HepG2 (cell line): ENCODE measurements at regions not wholly inside any gene's neighbourhood (a gene's known extent, or its start where the extent isn't known, plus 50 kb on each side); places are given as distances from the start of the nearest gene placed in this dataset.
A peak's percentile ranks its signal among the peaks of the same experiment; 100 is the strongest.

Source experiments
- ATAC-seq: fragments of 200-7000 bp; cut with Tn5 transposase; 3 replicates; pipeline ENCODE4 v1.9.1; 2020; ENCODE audit warnings: mild to moderate bottlenecking, moderate library complexity
- BruUV-seq: library from RNA; stranded (reverse); fragments of 400-500 nt; replicated peaks from 2 replicates; lab custom pipeline; 2021; lab: Mats Ljungman, UMichigan
- CTCF ChIA-PET: fragments of 300-600 bp; formaldehyde crosslinking; extraction: SDS; loops from one replicate; lab custom pipeline; 2021; ENCODE audit warnings: low total read pairs, inconsistent platforms, low intra/inter-chr PET ratio; lab: Yijun Ruan, JAX
- POLR2A ChIA-PET: fragments of 350-600 bp; sonication (Branson Sonifier 250); formaldehyde crosslinking; loops from one replicate; lab custom pipeline; 2020; ENCODE audit warnings: antibody characterized with exemption, inconsistent platforms; lab: Yijun Ruan, JAX
- DNase-seq: peaks from one replicate; pipeline ENCODE4 v3.0.0-alpha.2; 2015; ENCODE audit warnings: low spot score
- FAIRE-seq: peaks from 3 replicates; lab custom pipeline; 2011; peaks lifted over from hg19 to GRCh38; lab: Jason Lieb, UNC
- H2AFZ ChIP-seq: one replicate; pipeline ENCODE4 v1.6.1; 2011; ENCODE audit warnings: low read length, inconsistent platforms
- H3K27ac ChIP-seq: fragments of 300-600 bp; 3 replicates; pipeline ENCODE4 v1.8.0; 2011; ENCODE audit warnings: mixed run types, mild to moderate bottlenecking, mixed read lengths, low read length, inconsistent platforms; ENCODE audit not compliant: insufficient read depth; ENCODE audit errors: extremely low read length
- H3K27me3 ChIP-seq, 2 experiments: fragments of 200-600 bp in 1 of 2; 2 replicates in 1 of 2; 3 replicates in 1 of 2; pipeline versions ENCODE4 v1.6.0 to v1.8.0; 2011; ENCODE audit warnings: low read length in 2 of 2, mild to moderate bottlenecking in 2 of 2, moderate library complexity in 2 of 2, inconsistent platforms in 1 of 2; ENCODE audit not compliant: insufficient read depth in 2 of 2, control insufficient read depth in 1 of 2
- H3K36me3 ChIP-seq, 2 experiments: fragments of 200-600 bp in 1 of 2; replicated peaks in 1 of 2; 2 replicates in 1 of 2; 3 replicates in 1 of 2; pipeline versions ENCODE4 v1.5.1 to v1.8.0; 2011; ENCODE audit warnings: low read length in 2 of 2, inconsistent platforms in 1 of 2; ENCODE audit not compliant: insufficient read depth in 2 of 2, control insufficient read depth in 1 of 2
- H3K4me1 ChIP-seq: 2 replicates; pipeline ENCODE4 v1.5.1; 2012; ENCODE audit warnings: low read length, inconsistent platforms; ENCODE audit not compliant: insufficient read depth
- H3K4me2 ChIP-seq: 2 replicates; pipeline ENCODE4 v1.6.0; 2011; ENCODE audit warnings: low read depth, low read length, inconsistent platforms
- H3K4me3 ChIP-seq, 3 experiments: fragments of 200-600 bp in 1 of 3; sonication (generic), shearing (Covaris generic) in 1 of 3; replicated peaks in 1 of 3; 2 replicates each; pipeline ENCODE4 v1.5.1; 2011 to 2016; ENCODE audit warnings: low read length in 3 of 3, inconsistent platforms in 2 of 3, low read depth in 2 of 3, mild to moderate bottlenecking in 2 of 3, control low read depth in 1 of 3, mixed read lengths in 1 of 3; ENCODE audit not compliant: insufficient read depth in 1 of 3
- H3K79me2 ChIP-seq: one replicate; pipeline ENCODE4 v1.6.1; 2011; ENCODE audit warnings: low read length, inconsistent platforms; ENCODE audit not compliant: insufficient read depth
- H3K9ac ChIP-seq: 2 replicates; pipeline ENCODE4 v1.6.0; 2011; ENCODE audit warnings: mild to moderate bottlenecking, low read depth, low read length, inconsistent platforms; ENCODE audit not compliant: insufficient read depth
- H3K9me3 ChIP-seq: 2 replicates; pipeline ENCODE4 v1.5.1; 2012; ENCODE audit warnings: mild to moderate bottlenecking, low read length
- H4K20me1 ChIP-seq: 2 replicates; pipeline ENCODE4 v1.6.0; 2011; ENCODE audit warnings: inconsistent platforms, mild to moderate bottlenecking, low read length, moderate library complexity; ENCODE audit not compliant: insufficient read depth
- ATF7-NPFF ChIP-seq: sonication (generic); formaldehyde crosslinking; IDR thresholded peaks from 2 replicates; pipeline ENCODE4 v1.8.1; 2023; ENCODE audit warnings: mild to moderate bottlenecking, low read depth, missing genetic modification reagents, moderate library complexity
- FOXK1 ChIP-seq: sonication (generic); formaldehyde crosslinking; IDR thresholded peaks from 2 replicates; pipeline ENCODE4 v1.4.0; 2020; ENCODE audit warnings: low read depth, missing genetic modification reagents, borderline replicate concordance
- PLRG1 ChIP-seq: fragments of 450-650 bp; conservative IDR thresholded peaks from 2 replicates; pipeline ENCODE4 v1.6.1; 2016
- RBM39 ChIP-seq: fragments of 200-400 bp; formaldehyde crosslinking; IDR thresholded peaks from one replicate; pipeline ENCODE4 v1.6.1; 2018; ENCODE audit warnings: antibody characterized with exemption, mild to moderate bottlenecking, low read depth, low read length; ENCODE audit not compliant: poor library complexity, severe bottlenecking
- RERE ChIP-seq: IDR thresholded peaks from 2 replicates; pipeline ENCODE4 v1.6.1; 2016; ENCODE audit warnings: low read depth, missing genetic modification reagents, missing compliant biosample characterization
- SETDB1 ChIP-seq: sonication (generic); formaldehyde crosslinking; IDR thresholded peaks from 2 replicates; pipeline ENCODE4 v1.5.1; 2020; ENCODE audit warnings: missing genetic modification reagents, mild to moderate bottlenecking, borderline replicate concordance
- SMARCE1 ChIP-seq: fragments of 450-650 bp; IDR thresholded peaks from 2 replicates; pipeline ENCODE4 v1.6.1; 2017; ENCODE audit warnings: borderline replicate concordance
- SP140L ChIP-seq: sonication (generic); formaldehyde crosslinking; IDR thresholded peaks from 2 replicates; pipeline ENCODE4 v1.4.0; 2020; ENCODE audit warnings: missing genetic modification reagents, borderline replicate concordance
- ZNF253 ChIP-seq: sonication (generic); formaldehyde crosslinking; IDR thresholded peaks from 2 replicates; pipeline ENCODE4 v1.8.0; 2022; ENCODE audit warnings: mild to moderate bottlenecking, missing genetic modification reagents, borderline replicate concordance
- ZNF256 ChIP-seq: sonication (generic); formaldehyde crosslinking; conservative IDR thresholded peaks from 2 replicates; pipeline ENCODE4 v1.4.0; 2020; ENCODE audit warnings: missing genetic modification reagents
- ZNF34 ChIP-seq: sonication (generic); formaldehyde crosslinking; IDR thresholded peaks from 2 replicates; pipeline ENCODE4 v1.4.0; 2020; ENCODE audit warnings: mild to moderate bottlenecking, missing genetic modification reagents, borderline replicate concordance
- ZNF451 ChIP-seq: sonication (generic); formaldehyde crosslinking; IDR thresholded peaks from 2 replicates; pipeline ENCODE4 v1.5.0; 2020; ENCODE audit warnings: mild to moderate bottlenecking, missing genetic modification reagents
- WGBS: methylation state at CpG from one replicate; pipeline ENCODE4 v1.1.6; 2017; ENCODE audit warnings: low lambda C conversion rate; 5-methylcytosine and 5-hydroxymethylcytosine counted together
- in situ Hi-C: cut with HindIII; loops from 2 replicates; pipeline ENCODE4 v1.10.0; 2017; ENCODE audit warnings: low pct_unique_long_range_greater_than_20kb; ENCODE audit not compliant: extremely low pct_ligation_motif_present
- intact Hi-C: fragments of 100-400 bp; cut with micrococcal nuclease; formaldehyde crosslinking; loops from one replicate; pipeline ENCODE4 v1.10.0; 2022; ENCODE audit not compliant: unreplicated experiment
- TF ChIP-seq, protein P1 (sequence below): sonication (generic); formaldehyde crosslinking; IDR thresholded peaks from 2 replicates; pipeline ENCODE4 v1.4.0; 2020; ENCODE audit warnings: missing genetic modification reagents
- TF ChIP-seq, protein P2 (sequence below): sonication (generic); formaldehyde crosslinking; IDR thresholded peaks from 2 replicates; pipeline ENCODE4 v1.5.0; 2020; ENCODE audit warnings: missing genetic modification reagents

DNA sequence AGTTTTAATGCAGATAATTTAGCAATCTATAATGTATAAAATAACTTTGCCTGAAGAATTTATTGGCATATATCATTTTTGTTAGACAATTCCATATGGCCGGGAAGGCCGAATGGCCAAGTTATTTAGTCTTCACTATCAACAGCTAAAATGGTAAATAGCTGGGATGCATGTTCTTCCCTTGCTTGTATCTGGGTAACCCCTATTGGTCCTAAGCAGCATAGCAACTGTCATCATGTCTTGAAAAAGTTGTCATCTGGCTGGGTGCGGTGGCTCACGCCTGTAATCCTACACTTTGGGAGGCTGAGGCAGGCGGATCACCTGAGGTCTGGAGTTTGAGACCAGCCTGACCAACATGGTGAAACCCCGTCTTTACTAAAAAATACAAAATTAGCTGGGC is 340.0 kb upstream of the DPYD start:
- CTCF ChIA-PET = no interaction called here
- Histone ChIP-seq H3K9ac (no peak overlapping the region), H3K4me2 (no peak overlapping the region), H3K27me3 (no peaks in the 10 kb centered on the region), H2AFZ (no peak overlapping the region), H3K4me1 (no peaks in the 10 kb centered on the region), H4K20me1 (no peaks in the 10 kb centered on the region), H3K36me3 (no peaks in the 10 kb centered on the region), H3K79me2 (no peaks in the 10 kb centered on the region), H3K27ac (no peak overlapping the region), H3K4me3 (no peak overlapping the region), H3K9me3 (no peaks in the 10 kb centered on the region)
- no peak for TF ChIP-seq FOXK1 (CRISPR knock-in tag)
- no peak for TF ChIP-seq ZNF253
- no peak for TF ChIP-seq ZNF451
- TF ChIP-seq ZNF34 = no peak
- TF ChIP-seq ZNF256 (CRISPR knock-in tag) = no peak
- no peak for TF ChIP-seq RBM39
- no peak for TF ChIP-seq ATF7-NPFF (CRISPR knock-in tag)
- no TSS peak for BruUV-seq
- peak; percentile 48; the same call in 2 of the 3 replicates for ATAC-seq
- 8% methylated on average over 6 of the region's 6 CpGs for WGBS
- intact Hi-C loops = no loop called here
- POLR2A ChIA-PET = no interaction called here
- FAIRE-seq = no peak
- DNase-seq = peak; percentile 3
- in situ Hi-C loops = no loop called here

DNA sequence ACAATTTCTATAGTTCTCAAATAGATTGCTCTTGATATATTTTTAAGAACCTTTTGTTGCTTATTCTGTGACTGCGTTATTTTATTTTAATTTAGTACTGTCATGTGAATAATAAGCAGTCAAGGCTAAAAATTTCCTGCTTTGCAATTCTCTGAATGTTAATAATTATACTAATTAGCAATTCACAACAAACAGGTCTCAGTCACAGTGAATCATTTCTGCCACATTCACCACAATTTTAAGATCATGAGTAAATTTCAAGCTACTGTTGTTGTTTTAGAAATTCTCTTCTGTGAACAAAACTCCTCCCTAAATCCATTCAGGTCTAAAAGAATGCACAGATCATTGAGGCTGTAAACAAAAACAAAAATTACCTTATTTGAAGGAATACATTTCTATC is 339.6 kb upstream of the DPYD start:
- no peaks in the 10 kb centered on the region for H3K79me2 ChIP-seq
- no peaks in the 10 kb centered on the region for H3K27me3 ChIP-seq
- no peak for DNase-seq
- no peaks in the 10 kb centered on the region for H4K20me1 ChIP-seq
- no peak overlapping the region for H3K4me3 ChIP-seq
- H3K4me1 ChIP-seq = no peaks in the 10 kb centered on the region
- H3K9ac ChIP-seq = no peak overlapping the region
- CTCF ChIA-PET = no interaction called here
- H3K4me2 ChIP-seq = no peak overlapping the region
- in situ Hi-C loops = no loop called here
- no peaks in the 10 kb centered on the region for H3K9me3 ChIP-seq
- no peak for ATAC-seq
- no peak overlapping the region for H3K27ac ChIP-seq
- H3K36me3 ChIP-seq = no peaks in the 10 kb centered on the region
- intact Hi-C loops = no loop called here
- 2% methylated on average over 1 of the region's 1 CpG for WGBS
- no TSS peak for BruUV-seq
- no peak for FAIRE-seq
- POLR2A ChIA-PET = no interaction called here
- no peak overlapping the region for H2AFZ ChIP-seq
- TF ChIP-seq RERE (CRISPR knock-in tag) (no peak), SETDB1 (CRISPR knock-in tag) (no peak), PLRG1 (no peak), SP140L (no peak), SMARCE1 (no peak)
- TF ChIP-seq, protein P1, sequence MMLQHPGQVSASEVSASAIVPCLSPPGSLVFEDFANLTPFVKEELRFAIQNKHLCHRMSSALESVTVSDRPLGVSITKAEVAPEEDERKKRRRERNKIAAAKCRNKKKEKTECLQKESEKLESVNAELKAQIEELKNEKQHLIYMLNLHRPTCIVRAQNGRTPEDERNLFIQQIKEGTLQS = no peak
- TF ChIP-seq, protein P2, sequence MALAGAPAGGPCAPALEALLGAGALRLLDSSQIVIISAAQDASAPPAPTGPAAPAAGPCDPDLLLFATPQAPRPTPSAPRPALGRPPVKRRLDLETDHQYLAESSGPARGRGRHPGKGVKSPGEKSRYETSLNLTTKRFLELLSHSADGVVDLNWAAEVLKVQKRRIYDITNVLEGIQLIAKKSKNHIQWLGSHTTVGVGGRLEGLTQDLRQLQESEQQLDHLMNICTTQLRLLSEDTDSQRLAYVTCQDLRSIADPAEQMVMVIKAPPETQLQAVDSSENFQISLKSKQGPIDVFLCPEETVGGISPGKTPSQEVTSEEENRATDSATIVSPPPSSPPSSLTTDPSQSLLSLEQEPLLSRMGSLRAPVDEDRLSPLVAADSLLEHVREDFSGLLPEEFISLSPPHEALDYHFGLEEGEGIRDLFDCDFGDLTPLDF = no peak
